H9 (cell line): ENCODE measurements at regions not wholly inside any gene's neighbourhood (a gene's known extent, or its start where the extent isn't known, plus 50 kb on each side); places are given as distances from the start of the nearest gene placed in this dataset.

Experiments
- DNase-seq: peaks from one replicate; pipeline ENCODE4 v3.0.0-alpha.2; 2017
- H2AFZ ChIP-seq: one replicate; pipeline ENCODE4 v1.6.1; 2013; ENCODE audit warnings: mild to moderate bottlenecking, low read length, control low read depth, moderate library complexity
- H2AK5ac ChIP-seq: 2 replicates; pipeline ENCODE4 v1.6.1; 2013; ENCODE audit warnings: low read length, control low read depth, mixed read lengths; ENCODE audit not compliant: insufficient read length
- H2BK120ac ChIP-seq: one replicate; pipeline ENCODE4 v1.6.1; 2013; ENCODE audit warnings: low read depth, mild to moderate bottlenecking, low read length, control low read depth, inconsistent platforms; ENCODE audit not compliant: poor library complexity, severe bottlenecking
- H2BK12ac ChIP-seq: 2 replicates; pipeline ENCODE4 v1.6.1; 2013; ENCODE audit warnings: low read length, control low read depth, mixed read lengths, low read depth; ENCODE audit not compliant: insufficient read length
- H2BK15ac ChIP-seq: 2 replicates; pipeline ENCODE4 v1.6.1; 2013; ENCODE audit warnings: low read depth, low read length, control low read depth
- H2BK20ac ChIP-seq: one replicate; pipeline ENCODE4 v1.6.1; 2013; ENCODE audit warnings: low read depth, mild to moderate bottlenecking, low read length, control low read depth, inconsistent platforms; ENCODE audit not compliant: poor library complexity, severe bottlenecking
- H2BK5ac ChIP-seq: 2 replicates; pipeline ENCODE4 v1.6.1; 2013; ENCODE audit warnings: low read length, control low read depth, mixed read lengths; ENCODE audit not compliant: insufficient read length
- H3K14ac ChIP-seq: 2 replicates; pipeline ENCODE4 v1.6.1; 2013; ENCODE audit warnings: low read length, control low read depth; ENCODE audit not compliant: insufficient read depth
- H3K18ac ChIP-seq: 2 replicates; pipeline ENCODE4 v1.6.1; 2013; ENCODE audit warnings: low read depth, mild to moderate bottlenecking, mixed read lengths, low read length, control low read depth; ENCODE audit not compliant: insufficient read length
- H3K23ac ChIP-seq: 2 replicates; pipeline ENCODE4 v1.6.1; 2013; ENCODE audit warnings: low read length, control low read depth, mixed read lengths, low read depth; ENCODE audit not compliant: insufficient read length
- H3K23me2 ChIP-seq: 2 replicates; pipeline ENCODE4 v1.6.1; 2013; ENCODE audit warnings: low read depth, mild to moderate bottlenecking, mixed read lengths, low read length, control low read depth; ENCODE audit not compliant: insufficient read length, poor library complexity, severe bottlenecking
- H3K27ac ChIP-seq: 2 replicates; pipeline ENCODE4 v1.5.1; 2013; ENCODE audit warnings: low read length, control low read depth, mixed read lengths, low read depth; ENCODE audit not compliant: insufficient read length
- H3K27me3 ChIP-seq: 2 replicates; pipeline ENCODE4 v1.6.1; 2013; ENCODE audit warnings: low read length, control low read depth, inconsistent platforms; ENCODE audit not compliant: insufficient read depth
- H3K4ac ChIP-seq: 2 replicates; pipeline ENCODE4 v1.6.1; 2013; ENCODE audit warnings: low read depth, mild to moderate bottlenecking, control low read depth, inconsistent platforms, low read length, moderate library complexity
- H3K4me1 ChIP-seq: 2 replicates; pipeline ENCODE4 v1.6.1; 2013; ENCODE audit warnings: low read length, control low read depth, inconsistent platforms; ENCODE audit not compliant: insufficient read depth
- H3K4me2 ChIP-seq: 2 replicates; pipeline ENCODE4 v1.6.1; 2013; ENCODE audit warnings: low read length, control low read depth, mixed read lengths; ENCODE audit not compliant: insufficient read length, insufficient read depth
- H3K56ac ChIP-seq: 2 replicates; pipeline ENCODE4 v1.6.1; 2013; ENCODE audit warnings: low read depth, mild to moderate bottlenecking, mixed read lengths, low read length, control low read depth; ENCODE audit not compliant: insufficient read length
- H3K79me1 ChIP-seq: 2 replicates; pipeline ENCODE4 v1.6.1; 2013; ENCODE audit warnings: low read depth, mild to moderate bottlenecking, moderate library complexity, low read length, control low read depth, inconsistent platforms; ENCODE audit not compliant: insufficient read depth, poor library complexity, severe bottlenecking
- H3K79me2 ChIP-seq: 2 replicates; pipeline ENCODE4 v1.6.1; 2013; ENCODE audit warnings: low read length, control low read depth, inconsistent platforms; ENCODE audit not compliant: insufficient read depth
- H3K9ac ChIP-seq: 2 replicates; pipeline ENCODE4 v1.6.1; 2013; ENCODE audit warnings: low read length, control low read depth, mixed read lengths; ENCODE audit not compliant: insufficient read length; ENCODE audit errors: extremely low read depth
- H3K9me3 ChIP-seq: one replicate; pipeline ENCODE4 v1.6.1; 2013; ENCODE audit warnings: low read depth, low read length, inconsistent platforms; ENCODE audit not compliant: control insufficient read depth
- H3T11ph ChIP-seq: one replicate; pipeline ENCODE4 v1.6.1; 2013; ENCODE audit warnings: mild to moderate bottlenecking, low read length, control low read depth, inconsistent platforms
- H4K20me1 ChIP-seq: one replicate; pipeline ENCODE4 v1.6.1; 2013; ENCODE audit not compliant: control insufficient read depth, insufficient read length, insufficient read depth
- H4K5ac ChIP-seq: 2 replicates; pipeline ENCODE4 v1.6.1; 2013; ENCODE audit warnings: low read depth, mild to moderate bottlenecking, mixed read lengths, low read length, control low read depth; ENCODE audit not compliant: insufficient read length
- H4K8ac ChIP-seq: replicated peaks from 2 replicates; pipeline ENCODE4 v1.6.1; 2013; ENCODE audit warnings: low read length, control low read depth, mixed read lengths, low read depth; ENCODE audit not compliant: insufficient read length
- H4K91ac ChIP-seq: 2 replicates; pipeline ENCODE4 v1.6.1; 2013; ENCODE audit warnings: low read depth, mild to moderate bottlenecking, moderate library complexity, mixed read lengths, low read length, control low read depth; ENCODE audit not compliant: insufficient read length
- H3K27ac Mint-ChIP-seq, 3 experiments: 2 replicates in 2 of 3; 3 replicates in 1 of 3; pipeline ENCODE4 v1.8.0; 2020 to 2021; ENCODE audit warnings: mixed read lengths in 3 of 3, mild to moderate bottlenecking in 1 of 3, moderate library complexity in 1 of 3
- H3K27me3 Mint-ChIP-seq: 2 replicates; pipeline ENCODE4 v1.8.0; 2021; ENCODE audit warnings: low read depth, mild to moderate bottlenecking, moderate library complexity, mixed read lengths
- H3K36me3 Mint-ChIP-seq, 3 experiments: 2 replicates in 2 of 3; 3 replicates in 1 of 3; pipeline ENCODE4 v1.8.0; 2020 to 2021; ENCODE audit warnings: low read depth in 3 of 3, mixed read lengths in 3 of 3; ENCODE audit not compliant: insufficient read depth in 1 of 3
- H3K4me1 Mint-ChIP-seq, 2 experiments: 2 replicates each; pipeline ENCODE4 v1.8.0; 2020; ENCODE audit warnings: mixed read lengths in 2 of 2
- H3K4me3 Mint-ChIP-seq, 2 experiments: 2 replicates in 1 of 2; 3 replicates in 1 of 2; pipeline ENCODE4 v1.8.0; 2020 to 2021; ENCODE audit warnings: mild to moderate bottlenecking in 2 of 2, mixed read lengths in 2 of 2, moderate library complexity in 1 of 2
- H3K9me3 Mint-ChIP-seq, 2 experiments: 2 replicates in 1 of 2; 3 replicates in 1 of 2; pipeline ENCODE4 v1.8.0; 2020; ENCODE audit warnings: mild to moderate bottlenecking in 2 of 2, mixed read lengths in 2 of 2, moderate library complexity in 1 of 2
- WGBS: extraction: QIAGEN DNeasy Blood & Tissue Kit; methylation state at CpG from one replicate; pipeline ENCODE4 v1.1.7; 2013; ENCODE audit warnings: missing lambda C conversion rate, low lambda C conversion rate, mixed read lengths; ENCODE audit not compliant: insufficient read length; ENCODE audit errors: extremely low coverage; 5-methylcytosine and 5-hydroxymethylcytosine counted together
- TF ChIP-seq, protein P1 (sequence below): fragments of 200-600 bp; sonication (generic); conservative IDR thresholded peaks from 3 replicates; pipeline ENCODE4 v1.8.0; 2021; ENCODE audit warnings: antibody characterized with exemption, mild to moderate bottlenecking

- Histone ChIP-seq H2AK5ac (no peak overlapping the region), H2AFZ (no peak overlapping the region), H4K91ac (no peak overlapping the region), H2BK15ac (no peak overlapping the region), H3K4ac (no peak overlapping the region), H3K4me1 (no peaks in the 10 kb centered on the region), H4K8ac (no peak overlapping the region), H3K79me2 (no peaks in the 10 kb centered on the region), H2BK20ac (no peak overlapping the region), H3K9ac (no peak overlapping the region), H3K27ac (no peak overlapping the region), H3K23me2 (no peaks in the 10 kb centered on the region), H3K14ac (no peak overlapping the region), H3K27me3 (no peaks in the 10 kb centered on the region), H3K56ac (no peak overlapping the region), H3K23ac (no peak overlapping the region), H4K5ac (no peak overlapping the region), H2BK120ac (no peak overlapping the region), H3K18ac (no peak overlapping the region), H4K20me1 (no peaks in the 10 kb centered on the region), H2BK12ac (no peak overlapping the region), H3K4me2 (no peak overlapping the region), H2BK5ac (no peak overlapping the region), H3K9me3 (no peaks in the 10 kb centered on the region), H3T11ph (no peak overlapping the region), H3K79me1 (no peaks in the 10 kb centered on the region)
- H3K27ac Mint-ChIP-seq = no peak overlapping the region; a peak in 1 of 7 replicates
- peaks cover 2% of the 10 kb centered on the region; the same call in 1 of the 2 replicates for H3K27me3 Mint-ChIP-seq
- no peak for DNase-seq
- peaks cover 0 to 7% (median 0%) of the 10 kb centered on the region in 3 experiments; a peak in 1 of 7 replicates for H3K36me3 Mint-ChIP-seq
- H3K4me3 Mint-ChIP-seq = no peak overlapping the region
- TF ChIP-seq, protein P1, sequence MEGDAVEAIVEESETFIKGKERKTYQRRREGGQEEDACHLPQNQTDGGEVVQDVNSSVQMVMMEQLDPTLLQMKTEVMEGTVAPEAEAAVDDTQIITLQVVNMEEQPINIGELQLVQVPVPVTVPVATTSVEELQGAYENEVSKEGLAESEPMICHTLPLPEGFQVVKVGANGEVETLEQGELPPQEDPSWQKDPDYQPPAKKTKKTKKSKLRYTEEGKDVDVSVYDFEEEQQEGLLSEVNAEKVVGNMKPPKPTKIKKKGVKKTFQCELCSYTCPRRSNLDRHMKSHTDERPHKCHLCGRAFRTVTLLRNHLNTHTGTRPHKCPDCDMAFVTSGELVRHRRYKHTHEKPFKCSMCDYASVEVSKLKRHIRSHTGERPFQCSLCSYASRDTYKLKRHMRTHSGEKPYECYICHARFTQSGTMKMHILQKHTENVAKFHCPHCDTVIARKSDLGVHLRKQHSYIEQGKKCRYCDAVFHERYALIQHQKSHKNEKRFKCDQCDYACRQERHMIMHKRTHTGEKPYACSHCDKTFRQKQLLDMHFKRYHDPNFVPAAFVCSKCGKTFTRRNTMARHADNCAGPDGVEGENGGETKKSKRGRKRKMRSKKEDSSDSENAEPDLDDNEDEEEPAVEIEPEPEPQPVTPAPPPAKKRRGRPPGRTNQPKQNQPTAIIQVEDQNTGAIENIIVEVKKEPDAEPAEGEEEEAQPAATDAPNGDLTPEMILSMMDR = no peak
- H3K9me3 Mint-ChIP-seq = peaks cover 5 to 7% of the 10 kb centered on the region in 2 experiments; a peak in 4 of 5 replicates
- H3K4me1 Mint-ChIP-seq = peaks cover 0 to 3% of the 10 kb centered on the region in 2 experiments; a peak in 1 of 4 replicates
- no CpG with 5 or more reads among the region's 2 CpGs for WGBS
Measured at GRCh38 chr6:2611092-2611491, 139.6 kb downstream of the MYLK4 start.
